ENCODE measurements at regions not wholly inside any gene's neighbourhood (a gene's known extent, or its start where the extent isn't known, plus 50 kb on each side); places are given as distances from the start of the nearest gene placed in this dataset.

DNA sequence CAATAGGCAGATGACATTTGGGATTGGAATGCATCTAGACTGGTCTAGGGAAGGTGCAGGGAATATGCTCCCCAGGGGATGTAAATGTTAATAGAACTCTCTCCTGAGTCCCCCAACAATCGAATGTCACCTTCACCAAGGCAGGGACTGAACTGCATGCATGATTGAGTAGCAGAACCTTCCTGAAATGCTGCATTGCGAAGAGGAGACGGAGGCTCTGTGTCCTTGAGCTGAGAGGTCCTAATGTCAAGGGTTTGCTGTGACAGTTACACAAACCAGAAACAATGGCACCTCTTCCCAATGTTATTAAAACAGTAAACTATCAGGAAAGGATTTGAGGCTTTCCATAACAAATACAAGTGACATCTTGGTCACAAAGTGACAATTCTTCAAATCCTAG lies 117.5 kb upstream of the SFSWAP start:
- TF ChIP-seq, protein P1, sequence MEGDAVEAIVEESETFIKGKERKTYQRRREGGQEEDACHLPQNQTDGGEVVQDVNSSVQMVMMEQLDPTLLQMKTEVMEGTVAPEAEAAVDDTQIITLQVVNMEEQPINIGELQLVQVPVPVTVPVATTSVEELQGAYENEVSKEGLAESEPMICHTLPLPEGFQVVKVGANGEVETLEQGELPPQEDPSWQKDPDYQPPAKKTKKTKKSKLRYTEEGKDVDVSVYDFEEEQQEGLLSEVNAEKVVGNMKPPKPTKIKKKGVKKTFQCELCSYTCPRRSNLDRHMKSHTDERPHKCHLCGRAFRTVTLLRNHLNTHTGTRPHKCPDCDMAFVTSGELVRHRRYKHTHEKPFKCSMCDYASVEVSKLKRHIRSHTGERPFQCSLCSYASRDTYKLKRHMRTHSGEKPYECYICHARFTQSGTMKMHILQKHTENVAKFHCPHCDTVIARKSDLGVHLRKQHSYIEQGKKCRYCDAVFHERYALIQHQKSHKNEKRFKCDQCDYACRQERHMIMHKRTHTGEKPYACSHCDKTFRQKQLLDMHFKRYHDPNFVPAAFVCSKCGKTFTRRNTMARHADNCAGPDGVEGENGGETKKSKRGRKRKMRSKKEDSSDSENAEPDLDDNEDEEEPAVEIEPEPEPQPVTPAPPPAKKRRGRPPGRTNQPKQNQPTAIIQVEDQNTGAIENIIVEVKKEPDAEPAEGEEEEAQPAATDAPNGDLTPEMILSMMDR (IDR thresholded peaks at IDR 0.05): no peak
- Histone ChIP-seq H3K9me3 (no peaks in the 10 kb centered on the region), H3K27me3 (peaks cover 0 to 15% of the 10 kb centered on the region in 2 donors), H3K4me1 (peaks cover 0 to 7% of the 10 kb centered on the region in 2 donors), H3K27ac (no peak overlapping the region), H3K4me3 (no peak overlapping the region), H3K36me3 (no peaks in the 10 kb centered on the region)
- no peak for DNase-seq
- no peak for ATAC-seq
- intact Hi-C loops (cut with DNase I): no loop called here

DNA sequence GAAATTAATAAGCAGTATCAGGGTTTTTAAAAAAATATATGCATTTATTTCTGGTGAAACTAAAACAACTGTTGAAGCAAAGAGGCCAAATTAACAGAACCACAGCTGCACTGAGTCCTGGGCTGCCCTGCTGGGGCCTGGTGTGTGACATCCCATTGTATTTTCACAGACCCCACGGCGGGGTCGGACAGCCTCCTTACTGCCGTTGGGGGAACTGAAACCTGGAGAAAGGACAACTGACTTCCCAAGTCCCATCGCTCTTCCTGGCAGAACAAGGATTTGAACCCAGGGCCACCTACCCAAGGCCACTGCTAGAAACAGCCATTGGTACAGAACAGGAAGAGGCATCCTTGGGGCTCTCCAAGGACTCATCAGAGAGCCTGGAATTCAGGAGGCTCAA lies 114.8 kb upstream of the SFSWAP start:
- DNase-seq (no peak), ATAC-seq (no peak)
- Histone ChIP-seq H3K4me1 (no peaks in the 10 kb centered on the region), H3K9me3 (no peaks in the 10 kb centered on the region), H3K27me3 (peaks cover 0 to 19% of the 10 kb centered on the region in 2 donors), H3K36me3 (no peaks in the 10 kb centered on the region), H3K27ac (no peak overlapping the region), H3K4me3 (no peak overlapping the region)
- TF ChIP-seq, protein P1 (IDR thresholded peaks at IDR 0.05): no peak
- intact Hi-C loops (cut with DNase I): no loop called here

DNA sequence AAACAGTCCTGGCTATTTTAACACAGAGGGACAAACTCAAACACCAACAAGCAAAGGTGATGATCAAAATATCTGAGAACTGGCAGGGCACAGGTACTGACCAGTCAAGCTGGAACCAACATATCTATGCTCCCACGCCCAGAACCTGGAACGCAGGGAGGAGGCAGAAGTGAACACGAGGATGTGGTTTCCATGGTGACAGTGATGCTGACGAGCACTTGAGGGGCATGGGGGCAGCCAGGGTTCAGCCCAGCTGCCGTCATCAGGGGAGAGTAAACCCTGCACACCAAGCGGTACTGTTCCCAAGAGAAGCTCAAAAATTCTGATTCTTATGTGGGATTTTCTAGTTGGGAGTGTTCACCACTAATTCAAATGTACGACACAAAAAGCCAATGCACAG lies 113.6 kb upstream of the SFSWAP start:
- H3K9me3 ChIP-seq: no peaks in the 10 kb centered on the region
- no peaks in the 10 kb centered on the region for H3K36me3 ChIP-seq
- DNase-seq (no peak), ATAC-seq (no peak)
- H3K4me3 ChIP-seq: no peak overlapping the region
- H3K27me3 ChIP-seq: peaks cover 0 to 7% of the 10 kb centered on the region in 2 donors
- no peak overlapping the region for H3K27ac ChIP-seq
- TF ChIP-seq, protein P1 (IDR thresholded peaks at IDR 0.05): no peak
- H3K4me1 ChIP-seq: no peaks in the 10 kb centered on the region
- intact Hi-C loops (cut with DNase I): no loop called here

DNA sequence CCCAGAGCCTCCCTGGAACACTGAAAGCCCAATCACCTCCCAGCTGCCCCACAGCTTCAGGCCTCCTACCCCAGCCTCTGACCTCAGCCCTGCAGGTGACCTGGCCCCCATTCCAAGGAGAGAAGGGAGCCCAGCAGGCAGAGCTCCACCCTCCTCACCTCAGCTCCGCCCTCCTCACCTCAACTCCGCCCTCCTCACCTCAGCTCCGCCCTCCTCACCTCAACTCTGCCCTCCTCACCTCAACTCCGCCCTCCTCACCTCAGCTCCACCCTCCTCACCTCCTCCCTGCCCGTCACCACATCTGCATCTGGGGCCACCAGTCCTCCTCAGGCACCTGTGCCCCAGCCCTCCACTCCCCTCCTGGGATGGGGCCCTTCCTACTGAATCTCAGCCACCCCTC lies 112.2 kb upstream of the SFSWAP start:
- H3K27ac ChIP-seq: no peak overlapping the region
- no peak for ATAC-seq
- intact Hi-C loops (cut with DNase I): no loop called here
- peaks cover 1 to 3% of the 10 kb centered on the region in 2 donors for H3K4me1 ChIP-seq
- TF ChIP-seq, protein P1 (IDR thresholded peaks at IDR 0.05): no peak
- H3K27me3 ChIP-seq: peaks cover 0 to 8% of the 10 kb centered on the region in 2 donors
- no peak for DNase-seq
- H3K9me3 ChIP-seq: no peaks in the 10 kb centered on the region
- no peak overlapping the region for H3K4me3 ChIP-seq
- no peaks in the 10 kb centered on the region for H3K36me3 ChIP-seq

DNA sequence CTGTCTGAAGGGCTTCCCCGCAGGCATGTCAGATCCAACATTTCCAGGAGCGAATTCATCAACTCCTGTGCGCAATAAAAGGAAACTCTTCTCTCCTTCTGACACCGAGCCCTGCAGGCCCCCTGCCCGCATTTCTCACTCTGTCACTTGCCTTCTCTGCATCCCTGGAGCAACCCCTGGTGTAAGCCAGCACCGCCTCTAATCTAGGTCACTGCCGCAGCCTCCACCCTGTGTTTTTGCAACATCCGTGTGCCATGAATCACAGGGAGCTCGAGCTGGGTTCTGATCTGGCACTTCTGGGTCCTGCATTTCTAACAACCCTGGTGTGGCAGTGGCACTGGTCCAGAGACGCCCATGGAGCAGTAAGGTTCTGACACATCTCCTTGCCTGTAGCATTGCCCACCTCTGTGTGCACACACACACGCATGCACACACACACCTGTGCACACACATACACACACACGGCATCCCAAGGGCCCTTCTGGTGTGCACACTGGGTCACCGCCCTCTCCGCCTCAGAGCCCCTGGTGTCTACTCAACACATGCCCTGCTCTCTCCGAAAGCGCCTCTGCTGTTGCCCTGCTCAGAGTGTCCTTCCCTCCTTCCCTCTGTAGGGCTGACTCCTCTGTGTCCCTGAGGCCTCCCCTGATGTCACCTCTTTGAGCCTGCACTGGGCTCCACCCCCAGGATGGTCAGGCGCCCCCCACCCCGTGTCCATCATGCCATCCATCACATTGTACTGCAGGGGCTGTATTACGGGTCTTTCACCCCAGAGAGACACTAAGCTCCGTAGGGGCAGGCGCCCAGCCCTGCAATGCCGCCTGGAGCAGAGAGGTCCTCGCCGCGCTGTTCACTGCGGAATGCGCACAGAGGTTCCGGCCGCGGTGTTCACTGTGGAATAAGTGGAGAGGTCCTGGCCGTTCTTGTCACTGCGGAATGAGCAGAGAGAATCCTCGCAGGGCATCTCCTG lies 111.4 kb upstream of the SFSWAP start:
- Histone ChIP-seq H3K27ac (no peak overlapping the region), H3K36me3 (no peaks in the 10 kb centered on the region), H3K27me3 (peaks cover 0 to 15% of the 10 kb centered on the region in 2 donors), H3K4me3 (no peak overlapping the region), H3K4me1 (peaks cover 8 to 11% of the 10 kb centered on the region in 2 donors), H3K9me3 (no peaks in the 10 kb centered on the region)
- TF ChIP-seq, protein P1 (IDR thresholded peaks at IDR 0.05): no peak
- intact Hi-C loops (cut with DNase I): no loop called here
- ATAC-seq: no peak
- DNase-seq: no peak

Measured in left lung (tissue), 4 donors.